C4-2B (cell line): ENCODE measurements at regions not wholly inside any gene's neighbourhood (a gene's known extent, or its start where the extent isn't known, plus 50 kb on each side); places are given as distances from the start of the nearest gene placed in this dataset.

Source experiments
- ZFX ChIP-seq: fragments of 450-650 bp; IDR thresholded peaks from 2 replicates; pipeline ENCODE4 v1.6.1; 2017
- TF ChIP-seq, protein P1 (sequence below): fragments of 450-650 bp; conservative IDR thresholded peaks from 2 replicates; pipeline ENCODE4 v1.5.1; 2017; ENCODE audit warnings: mild to moderate bottlenecking

- TF ChIP-seq, protein P1, sequence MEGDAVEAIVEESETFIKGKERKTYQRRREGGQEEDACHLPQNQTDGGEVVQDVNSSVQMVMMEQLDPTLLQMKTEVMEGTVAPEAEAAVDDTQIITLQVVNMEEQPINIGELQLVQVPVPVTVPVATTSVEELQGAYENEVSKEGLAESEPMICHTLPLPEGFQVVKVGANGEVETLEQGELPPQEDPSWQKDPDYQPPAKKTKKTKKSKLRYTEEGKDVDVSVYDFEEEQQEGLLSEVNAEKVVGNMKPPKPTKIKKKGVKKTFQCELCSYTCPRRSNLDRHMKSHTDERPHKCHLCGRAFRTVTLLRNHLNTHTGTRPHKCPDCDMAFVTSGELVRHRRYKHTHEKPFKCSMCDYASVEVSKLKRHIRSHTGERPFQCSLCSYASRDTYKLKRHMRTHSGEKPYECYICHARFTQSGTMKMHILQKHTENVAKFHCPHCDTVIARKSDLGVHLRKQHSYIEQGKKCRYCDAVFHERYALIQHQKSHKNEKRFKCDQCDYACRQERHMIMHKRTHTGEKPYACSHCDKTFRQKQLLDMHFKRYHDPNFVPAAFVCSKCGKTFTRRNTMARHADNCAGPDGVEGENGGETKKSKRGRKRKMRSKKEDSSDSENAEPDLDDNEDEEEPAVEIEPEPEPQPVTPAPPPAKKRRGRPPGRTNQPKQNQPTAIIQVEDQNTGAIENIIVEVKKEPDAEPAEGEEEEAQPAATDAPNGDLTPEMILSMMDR: no peak
- TF ChIP-seq ZFX: no peak
These were observed 244.1 kb downstream of the PTEN start for GRCh38 chr10:88107296-88108097.
